Amniotic epithelial cell (primary cell): ENCODE measurements at regions not wholly inside any gene's neighbourhood (a gene's known extent, or its start where the extent isn't known, plus 50 kb on each side); places are given as distances from the start of the nearest gene placed in this dataset.

Source experiments
- DNase-seq: peaks from one replicate; pipeline ENCODE4 v3.0.0-alpha.2; 2010; ENCODE audit warnings: low read depth

DNA sequence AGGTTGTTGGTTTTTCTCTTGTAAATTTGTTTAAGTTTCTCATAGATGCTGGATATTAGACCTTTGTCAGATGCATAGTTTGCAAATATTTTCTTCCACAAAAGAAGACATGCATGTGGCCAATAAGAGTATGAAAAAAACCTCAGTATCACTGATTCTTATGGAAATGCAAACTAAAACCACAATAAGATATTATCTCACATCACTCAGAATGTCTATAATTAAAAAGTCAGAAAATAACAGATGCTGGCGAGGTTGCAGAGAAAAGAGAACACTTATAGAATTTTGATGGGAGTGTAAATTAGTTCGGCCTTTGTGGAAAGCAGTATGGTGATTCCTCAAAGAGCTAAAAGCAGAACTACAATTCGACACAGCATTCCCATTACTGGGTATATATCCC is 1355.6 kb downstream of the FAM133A start:
- no peak for DNase-seq

DNA sequence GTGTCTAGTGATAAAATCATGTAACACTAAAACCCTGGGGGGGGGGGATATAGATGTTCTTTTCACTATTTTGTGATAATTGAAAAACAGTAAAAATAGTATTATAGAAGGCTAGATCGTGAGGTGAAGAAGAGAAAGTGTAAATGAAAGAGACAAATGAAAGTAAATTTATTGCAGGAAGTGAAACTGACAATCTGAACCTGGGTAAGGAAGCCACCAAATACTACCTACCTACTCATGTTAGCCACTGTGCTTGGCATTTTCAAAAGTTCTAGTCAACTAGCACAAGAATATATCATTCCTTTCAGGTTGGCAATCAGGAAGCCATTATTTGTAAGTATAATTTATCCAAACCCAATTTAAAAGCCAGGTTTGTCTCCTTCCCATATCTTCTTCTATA is 1366.1 kb downstream of the FAM133A start:
- no peak for DNase-seq

DNA sequence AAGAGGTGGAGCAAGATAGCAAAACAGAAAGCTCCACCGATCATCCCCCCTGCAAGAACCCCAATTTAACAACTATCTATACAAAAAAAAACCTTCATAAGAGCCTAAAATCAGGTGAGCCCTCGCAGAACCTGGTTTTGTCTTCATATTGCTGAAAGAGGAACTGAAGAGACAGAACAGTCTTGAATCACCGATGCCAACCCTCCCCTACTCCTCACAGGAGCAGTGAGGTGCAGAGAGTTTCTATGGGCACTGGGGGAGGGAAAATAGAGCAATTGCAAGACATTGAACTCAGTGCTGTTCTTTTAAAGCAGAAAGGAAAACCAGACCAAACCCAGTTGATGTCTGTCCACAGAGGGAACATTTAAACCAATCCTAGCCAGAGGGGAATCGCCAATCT is 1370.3 kb downstream of the FAM133A start:
- DNase-seq, result no peak

DNA sequence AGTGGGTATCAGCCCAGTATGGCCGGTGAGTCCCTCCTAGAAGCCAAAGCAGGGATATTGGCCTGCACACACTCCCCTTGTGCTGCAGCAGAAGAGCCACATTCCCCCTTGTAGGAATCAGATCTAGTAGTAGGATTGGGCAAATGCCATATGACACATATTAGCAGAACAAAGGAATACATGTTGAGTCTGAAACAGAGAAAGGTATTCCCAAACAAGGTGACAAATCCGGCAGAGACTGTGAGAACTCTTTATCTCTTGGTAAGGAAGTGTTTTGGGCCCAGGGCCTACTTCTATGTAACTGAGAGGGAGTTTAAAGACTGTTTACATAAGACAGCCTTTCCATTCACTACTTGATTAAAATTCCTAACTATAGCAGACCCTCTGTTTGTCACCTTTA is 1382.0 kb downstream of the FAM133A start:
- no peak for DNase-seq

DNA sequence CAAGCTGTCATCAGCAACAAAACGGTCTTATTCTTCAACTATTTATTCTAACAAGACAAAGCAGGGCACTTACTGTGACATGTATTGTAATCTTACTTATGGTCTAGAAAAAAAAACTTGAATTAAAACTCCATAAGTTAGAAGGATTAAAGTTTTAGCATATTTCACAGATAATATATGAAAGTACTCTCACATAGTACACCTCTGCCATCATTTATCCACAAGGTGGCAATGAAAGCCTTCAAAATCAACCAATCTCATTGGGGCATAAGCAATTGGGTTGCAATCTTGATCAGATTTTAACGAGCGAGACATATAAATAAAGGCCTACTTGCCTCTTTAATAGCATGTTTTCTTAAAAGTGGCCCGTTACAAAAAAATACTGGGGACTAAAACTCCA is 1382.9 kb downstream of the FAM133A start:
- DNase-seq, result peak; percentile 34

DNA sequence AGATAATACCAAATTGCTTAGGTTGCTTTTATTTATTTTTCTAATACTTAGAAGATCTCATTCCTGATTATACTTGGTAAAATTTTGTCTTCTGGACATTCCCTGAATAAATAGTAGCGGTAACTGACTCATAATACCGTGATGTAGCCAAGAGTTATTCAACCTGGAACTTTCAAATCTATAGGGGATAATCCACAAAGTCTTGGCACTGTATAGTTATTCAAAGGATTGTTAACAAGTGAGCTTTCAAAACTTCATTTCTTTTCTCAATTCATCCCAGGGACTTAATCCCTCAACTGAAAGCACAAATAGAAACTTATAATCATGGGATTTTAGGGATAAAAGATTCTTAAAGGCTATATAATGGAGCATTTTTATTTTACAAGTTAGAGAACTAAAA is 1383.3 kb downstream of the FAM133A start:
- DNase-seq, result no peak

DNA sequence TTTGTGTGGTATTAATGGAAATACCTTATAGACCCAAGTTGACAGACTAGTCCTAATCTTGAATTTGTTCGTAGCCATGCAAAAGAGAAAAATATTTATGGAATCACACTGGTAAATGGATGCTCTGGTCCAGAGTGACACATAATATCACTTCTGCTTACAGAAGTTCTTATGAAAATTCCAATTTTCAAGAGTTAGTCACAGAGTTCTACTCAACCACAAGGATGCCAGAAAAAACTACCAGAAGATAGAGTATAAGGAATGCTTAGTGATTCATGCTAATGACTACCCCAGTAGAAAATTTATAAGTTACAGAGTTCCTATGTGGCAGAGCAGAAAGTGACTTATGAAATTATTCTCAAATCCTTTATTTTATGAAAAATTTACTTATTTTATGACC is 1384.8 kb downstream of the FAM133A start:
- DNase-seq, result peak; percentile 89

DNA sequence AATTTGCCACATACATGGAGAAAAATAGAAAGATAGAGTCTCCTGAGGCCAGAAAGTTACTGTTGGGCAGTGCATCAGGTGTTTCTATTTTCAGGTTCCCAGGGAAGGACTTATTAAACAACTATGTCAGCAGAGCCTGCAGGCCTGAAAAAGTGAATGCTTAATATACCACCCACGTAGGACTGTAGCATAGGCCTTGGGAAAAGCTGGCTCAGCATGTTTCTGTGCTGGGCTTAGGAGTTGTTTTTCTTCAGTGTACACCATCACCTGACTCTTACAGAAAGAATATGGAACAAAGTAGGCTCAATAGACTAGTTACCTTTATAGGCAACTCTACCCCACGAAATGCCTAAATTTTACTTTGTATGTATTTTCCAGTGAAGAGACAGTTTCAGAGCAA is 1385.9 kb downstream of the FAM133A start:
- DNase-seq, result peak; percentile 13

DNA sequence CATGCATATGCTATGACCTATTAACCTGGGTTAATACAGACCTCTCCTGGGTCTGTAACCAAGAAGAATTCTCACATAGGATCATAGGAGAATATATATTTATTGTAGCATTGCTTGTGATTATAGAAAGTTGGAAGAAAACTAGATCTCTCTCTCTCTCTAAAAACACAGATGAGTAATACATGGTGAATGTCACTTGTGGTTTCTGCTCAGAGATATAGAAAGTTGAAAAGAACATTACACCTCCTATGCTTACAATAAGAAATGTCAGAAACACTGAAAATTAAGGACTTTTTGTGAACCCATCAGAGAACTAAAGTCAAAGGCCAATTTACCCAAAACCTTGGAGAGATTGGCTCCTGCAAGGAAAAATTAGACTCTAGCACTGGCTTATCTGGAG is 1389.5 kb downstream of the FAM133A start:
- DNase-seq, result peak; percentile 53

DNA sequence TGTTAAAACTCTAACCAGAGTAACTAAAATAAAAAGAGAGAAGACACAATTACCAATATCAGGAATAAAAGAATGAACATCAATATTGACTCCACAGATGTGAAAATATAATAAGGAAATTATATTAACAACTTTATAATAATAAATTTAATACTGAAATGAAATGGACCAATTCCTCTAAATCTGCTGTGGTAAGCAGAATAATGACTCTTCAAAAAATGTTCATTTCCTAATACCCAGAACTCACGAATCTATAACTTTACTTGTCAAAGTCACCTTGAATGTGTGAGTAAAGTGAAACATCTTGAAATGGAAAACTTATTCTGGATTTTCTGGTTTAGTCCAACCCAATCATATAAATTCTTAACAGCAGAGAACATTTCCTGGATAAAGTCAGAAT is 1391.1 kb downstream of the FAM133A start:
- DNase-seq, result no peak

DNA sequence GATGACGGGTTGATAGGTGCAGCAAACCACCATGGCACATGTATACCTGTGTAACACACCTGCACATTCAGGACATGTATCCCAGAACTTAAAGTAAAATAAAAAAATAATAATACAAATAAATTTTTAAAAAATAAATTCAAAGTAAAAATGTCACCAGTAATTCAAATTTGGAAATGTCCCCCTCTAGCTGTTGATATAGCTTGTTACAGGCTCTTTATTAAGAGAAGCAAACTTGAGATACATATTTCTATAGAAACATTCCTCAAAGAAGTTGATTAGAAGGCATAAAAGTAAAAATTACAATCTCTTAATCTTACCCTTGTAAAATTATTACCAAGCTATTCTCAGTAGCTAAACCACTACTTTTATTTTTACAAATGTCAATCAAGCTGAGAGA is 1397.0 kb downstream of the FAM133A start:
- DNase-seq, result no peak

DNA sequence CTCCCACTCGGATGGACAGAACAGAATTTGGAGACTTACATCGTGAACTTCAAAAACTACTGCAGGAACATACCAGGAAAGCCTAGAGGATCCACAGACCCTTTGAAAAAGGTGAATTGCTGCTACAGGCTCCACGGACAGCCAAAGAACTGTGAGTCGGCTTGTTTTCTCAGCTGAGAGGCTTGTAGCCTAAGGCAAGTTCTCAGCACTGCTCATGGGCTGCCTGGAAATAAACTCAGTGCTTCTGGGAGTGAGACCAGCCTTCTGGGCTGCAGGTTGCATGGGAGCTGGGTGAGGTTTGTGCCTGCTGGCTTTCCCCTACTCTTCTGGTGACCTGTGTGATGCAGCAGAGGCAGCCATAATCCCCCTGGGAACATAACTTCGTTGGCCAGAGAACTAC is 1397.6 kb downstream of the FAM133A start:
- no peak for DNase-seq

DNA sequence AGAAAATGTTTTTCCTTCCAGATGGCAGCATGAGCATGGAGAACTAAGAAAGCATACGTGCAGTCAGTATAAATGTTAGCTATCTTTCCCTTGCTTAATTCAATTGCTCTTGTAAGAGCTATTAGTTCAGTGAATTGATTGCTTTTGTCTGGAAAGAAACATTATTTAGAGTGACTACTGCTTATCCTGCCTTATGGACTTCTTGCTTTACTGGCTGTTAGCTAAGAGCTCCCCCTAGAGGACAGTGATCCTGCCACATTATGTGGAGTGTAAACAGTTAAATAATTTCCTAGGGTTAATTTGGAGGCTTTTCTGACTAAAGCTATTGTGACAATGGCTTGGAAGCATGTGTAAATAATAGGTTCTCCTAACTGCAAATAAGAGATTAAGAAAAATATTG is 1402.4 kb downstream of the FAM133A start:
- peak; percentile 50 for DNase-seq

DNA sequence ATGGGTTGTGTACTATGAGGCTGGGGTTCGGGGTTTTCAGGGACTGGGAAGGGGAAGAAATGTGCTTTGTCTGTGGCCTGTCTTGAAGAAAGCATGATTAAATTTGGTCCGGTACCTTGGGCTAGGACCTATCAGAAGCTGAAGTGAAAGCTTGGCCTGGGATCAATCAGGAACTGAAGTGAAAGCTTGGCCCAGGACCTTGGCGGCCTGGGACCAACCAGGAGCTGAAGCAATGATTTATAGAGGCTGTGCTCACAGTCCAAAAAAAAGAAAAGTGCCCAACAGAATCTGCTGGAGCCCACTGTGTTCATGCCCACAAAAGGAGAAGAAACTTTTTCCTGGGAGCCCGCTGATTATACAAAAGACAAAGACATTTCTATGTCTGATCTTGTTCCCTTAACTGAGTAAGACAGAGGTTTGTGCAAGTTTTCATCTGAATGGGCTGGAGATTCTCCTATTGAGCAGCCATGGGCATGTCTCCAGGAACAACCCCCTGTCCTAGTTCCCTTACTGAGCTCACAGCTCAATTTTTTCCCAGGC is 1427.9 kb downstream of the FAM133A start:
- no peak for DNase-seq

DNA sequence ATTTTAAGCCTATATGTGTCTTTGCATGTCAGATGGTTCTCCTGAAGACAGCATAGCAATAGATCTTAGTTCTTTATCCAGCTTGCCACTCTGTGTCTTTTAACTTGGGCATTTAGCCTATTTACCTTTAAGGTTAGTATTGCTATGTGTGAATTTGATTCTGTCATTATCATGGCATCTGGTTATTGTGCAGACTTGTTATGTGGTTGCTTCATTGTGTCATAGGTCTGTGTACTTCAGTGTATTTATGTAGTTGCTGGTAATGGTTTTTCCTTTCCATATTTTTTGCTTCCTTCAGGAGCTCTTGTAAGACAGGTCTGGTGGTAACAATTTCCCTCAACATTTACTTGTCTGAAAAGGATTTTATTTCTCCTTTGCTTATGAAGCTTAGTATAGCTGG is 1443.5 kb downstream of the FAM133A start:
- DNase-seq, result no peak

DNA sequence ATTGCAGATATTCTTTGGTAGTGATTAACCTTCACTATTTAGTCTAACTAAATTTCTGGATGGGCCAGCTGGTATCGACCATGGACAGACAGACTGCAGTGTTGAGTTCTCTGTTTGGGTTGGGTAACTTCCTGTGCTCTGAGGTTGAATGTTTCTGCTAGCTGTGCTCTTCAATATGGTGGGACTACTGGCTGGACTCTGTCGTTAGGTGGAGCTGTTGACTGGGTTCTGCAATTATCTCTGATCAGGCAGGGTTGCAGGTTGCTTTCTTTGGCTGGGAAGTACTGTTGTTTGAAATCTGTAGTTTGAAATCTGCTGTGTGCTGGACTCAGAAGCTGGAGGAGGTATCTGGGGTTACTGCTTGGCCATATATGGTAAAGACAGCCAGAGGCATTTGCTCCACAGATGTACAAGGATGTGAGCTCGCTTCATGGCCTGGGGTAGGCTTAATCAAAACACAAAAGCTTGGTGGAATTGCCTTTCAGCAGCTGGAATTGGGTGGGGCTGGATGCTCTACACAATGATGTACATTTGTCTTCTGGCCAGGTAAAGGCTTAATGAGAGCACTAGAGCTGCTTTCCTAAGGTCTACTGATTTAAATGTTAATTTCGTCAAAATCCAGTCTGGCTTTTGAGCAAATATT is 1472.0 kb downstream of the FAM133A start:
- no peak for DNase-seq

DNA sequence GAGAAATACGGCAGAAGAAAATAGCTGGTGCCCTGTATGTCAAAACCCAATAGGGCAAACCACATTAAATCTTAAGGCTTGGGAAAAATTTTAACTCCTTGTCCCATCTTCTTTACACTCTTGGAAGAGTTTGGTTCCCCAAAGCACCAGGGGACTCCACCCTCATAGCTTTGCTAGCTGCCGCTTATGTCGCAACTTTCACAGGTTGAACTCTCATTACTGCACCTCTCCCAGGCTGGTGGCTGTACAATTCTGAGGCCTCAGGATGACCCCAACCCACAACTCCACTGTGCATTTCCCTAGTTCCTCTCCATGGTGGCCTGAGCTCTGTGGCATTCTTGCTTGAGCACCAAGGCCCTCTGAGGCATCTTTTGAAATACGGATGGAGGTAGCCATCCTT is 1478.8 kb downstream of the FAM133A start:
- DNase-seq, result no peak

DNA sequence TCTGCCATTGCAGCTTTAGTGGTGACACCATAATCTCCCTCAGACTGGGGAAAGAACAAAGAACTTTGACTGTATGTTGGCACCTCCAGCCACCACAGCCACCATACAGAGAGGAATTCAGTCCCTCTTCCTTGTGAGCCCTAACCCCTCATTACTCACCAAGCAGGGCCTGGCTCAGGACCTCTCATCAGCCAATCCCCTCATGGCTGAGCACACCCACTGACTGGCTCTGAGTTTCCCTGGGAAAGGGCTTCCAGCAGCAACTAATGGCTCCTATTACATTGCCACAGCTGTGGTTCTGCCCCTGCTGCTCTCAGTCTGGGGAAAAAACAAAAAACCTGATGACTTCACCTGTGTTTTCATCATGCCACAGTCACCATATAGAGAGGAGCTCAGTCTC is 1482.6 kb downstream of the FAM133A start:
- DNase-seq, result no peak
